MCF 10A (cell line): ENCODE measurements at regions not wholly inside any gene's neighbourhood (a gene's known extent, or its start where the extent isn't known, plus 50 kb on each side); places are given as distances from the start of the nearest gene placed in this dataset.

ENCODE experiments used
- BruUV-seq: library from RNA; stranded (reverse); fragments of 400-500 nt; replicated peaks from 2 replicates; lab custom pipeline; 2021; lab: Mats Ljungman, UMichigan
- CTCF ChIA-PET: fragments of 300-600 bp; sonication (Branson Sonifier 250); formaldehyde crosslinking; extraction: SDS; loops from one replicate; lab custom pipeline; 2021; ENCODE audit warnings: antibody characterized with exemption, inconsistent platforms; lab: Yijun Ruan, JAX
- POLR2A ChIA-PET: fragments of 300-600, 350-650 bp; sonication (Branson Sonifier 250); formaldehyde crosslinking; extraction: SDS; loops from one replicate; lab custom pipeline; 2020; ENCODE audit warnings: antibody characterized with exemption, inconsistent platforms; lab: Yijun Ruan, JAX
- DNase-seq: peaks from one replicate; pipeline ENCODE4 v3.0.0-alpha.2; 2018; ENCODE audit not compliant: unreplicated experiment
- H3K27ac Mint-ChIP-seq: one replicate; pipeline ENCODE4 v1.8.0; 2022; ENCODE audit warnings: mild to moderate bottlenecking, low read depth, mixed read lengths; ENCODE audit not compliant: unreplicated experiment
- H3K27me3 Mint-ChIP-seq: one replicate; pipeline ENCODE4 v1.8.0; 2022; ENCODE audit warnings: mixed read lengths; ENCODE audit not compliant: insufficient read depth, unreplicated experiment
- H3K36me3 Mint-ChIP-seq: one replicate; pipeline ENCODE4 v1.8.0; 2022; ENCODE audit warnings: mild to moderate bottlenecking, moderate library complexity, mixed read lengths; ENCODE audit not compliant: insufficient read depth, unreplicated experiment
- H3K4me1 Mint-ChIP-seq: one replicate; pipeline ENCODE4 v1.8.0; 2022; ENCODE audit warnings: mixed read lengths; ENCODE audit not compliant: insufficient read depth, unreplicated experiment
- H3K4me3 Mint-ChIP-seq: one replicate; pipeline ENCODE4 v1.8.0; 2022; ENCODE audit warnings: mild to moderate bottlenecking, moderate library complexity, mixed read lengths; ENCODE audit not compliant: unreplicated experiment
- H3K9me3 Mint-ChIP-seq: one replicate; pipeline ENCODE4 v1.8.0; 2022; ENCODE audit warnings: mixed read lengths; ENCODE audit not compliant: unreplicated experiment
- intact Hi-C: fragments of 100-400 bp; cut with micrococcal nuclease; formaldehyde crosslinking; loops from 2 replicates; pipeline ENCODE4 v1.14.1; 2022
- TF ChIP-seq, protein P1 (sequence below): fragments of 200-600 bp; IDR thresholded peaks from one replicate; pipeline ENCODE4 v1.8.0; 2022; ENCODE audit warnings: antibody characterized with exemption, mild to moderate bottlenecking; ENCODE audit not compliant: unreplicated experiment

- Mint-ChIP-seq H3K36me3 (no peaks in the 10 kb centered on the region), H3K9me3 (no peaks in the 10 kb centered on the region), H3K27me3 (no peaks in the 10 kb centered on the region), H3K27ac (no peak overlapping the region), H3K4me3 (no peak overlapping the region), H3K4me1 (no peaks in the 10 kb centered on the region)
- TF ChIP-seq, protein P1, sequence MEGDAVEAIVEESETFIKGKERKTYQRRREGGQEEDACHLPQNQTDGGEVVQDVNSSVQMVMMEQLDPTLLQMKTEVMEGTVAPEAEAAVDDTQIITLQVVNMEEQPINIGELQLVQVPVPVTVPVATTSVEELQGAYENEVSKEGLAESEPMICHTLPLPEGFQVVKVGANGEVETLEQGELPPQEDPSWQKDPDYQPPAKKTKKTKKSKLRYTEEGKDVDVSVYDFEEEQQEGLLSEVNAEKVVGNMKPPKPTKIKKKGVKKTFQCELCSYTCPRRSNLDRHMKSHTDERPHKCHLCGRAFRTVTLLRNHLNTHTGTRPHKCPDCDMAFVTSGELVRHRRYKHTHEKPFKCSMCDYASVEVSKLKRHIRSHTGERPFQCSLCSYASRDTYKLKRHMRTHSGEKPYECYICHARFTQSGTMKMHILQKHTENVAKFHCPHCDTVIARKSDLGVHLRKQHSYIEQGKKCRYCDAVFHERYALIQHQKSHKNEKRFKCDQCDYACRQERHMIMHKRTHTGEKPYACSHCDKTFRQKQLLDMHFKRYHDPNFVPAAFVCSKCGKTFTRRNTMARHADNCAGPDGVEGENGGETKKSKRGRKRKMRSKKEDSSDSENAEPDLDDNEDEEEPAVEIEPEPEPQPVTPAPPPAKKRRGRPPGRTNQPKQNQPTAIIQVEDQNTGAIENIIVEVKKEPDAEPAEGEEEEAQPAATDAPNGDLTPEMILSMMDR, result no peak
- intact Hi-C loops, result no loop called here
- POLR2A ChIA-PET, result no interaction called here
- no TSS peak for BruUV-seq
- CTCF ChIA-PET, result no interaction called here
- peak; percentile 3 for DNase-seq
Observed at GRCh38 chr5:27598576-27598975, 560.2 kb upstream of the CDH9 start.

DNA sequence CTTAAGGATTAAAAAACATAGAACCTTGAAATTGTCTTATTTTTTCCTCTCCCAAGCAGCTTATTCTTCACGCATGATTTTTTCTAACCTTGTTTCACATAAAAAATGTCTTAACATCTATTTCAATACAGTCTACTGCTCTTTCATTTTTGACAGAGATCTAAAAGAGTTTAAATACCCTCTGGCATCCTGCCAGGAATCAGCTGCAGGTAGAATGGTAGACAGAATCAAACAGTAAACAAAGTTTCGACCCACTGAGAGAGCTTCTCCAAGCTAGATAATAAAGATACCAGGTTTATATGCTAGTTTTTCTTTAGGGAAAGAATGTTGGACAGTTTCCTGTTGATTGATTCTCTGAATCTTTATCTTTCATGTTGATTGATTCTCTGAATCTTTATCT, 555.8 kb upstream of the CDH9 start:
- intact Hi-C loops, result no loop called here
- Mint-ChIP-seq H3K27me3 (no peaks in the 10 kb centered on the region), H3K27ac (no peak overlapping the region), H3K9me3 (no peaks in the 10 kb centered on the region), H3K4me1 (no peaks in the 10 kb centered on the region), H3K36me3 (no peaks in the 10 kb centered on the region), H3K4me3 (no peak overlapping the region)
- POLR2A ChIA-PET, result no interaction called here
- CTCF ChIA-PET, result no interaction called here
- no TSS peak for BruUV-seq
- TF ChIP-seq, protein P1, result no peak
- no peak for DNase-seq

DNA sequence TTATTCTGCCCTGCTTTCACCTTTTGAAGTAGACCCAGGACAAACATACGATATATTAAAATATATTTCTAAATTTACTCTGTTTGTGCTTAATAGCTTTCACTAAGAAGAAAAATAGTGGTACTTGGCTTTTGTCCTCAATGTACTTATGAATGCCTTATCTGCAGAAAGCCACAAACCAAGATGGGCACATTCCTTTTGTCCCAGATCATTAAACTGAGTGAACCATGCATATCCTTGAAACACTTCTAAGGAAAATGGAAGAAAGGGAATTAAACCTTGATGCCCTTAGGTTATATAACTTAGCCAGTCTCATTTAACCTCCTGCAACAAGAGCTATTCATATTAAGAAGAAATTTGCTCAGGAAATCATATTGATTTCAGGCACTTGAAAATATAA, 553.8 kb upstream of the CDH9 start:
- Mint-ChIP-seq H3K9me3 (no peaks in the 10 kb centered on the region), H3K4me3 (no peak overlapping the region), H3K27ac (no peak overlapping the region), H3K4me1 (no peaks in the 10 kb centered on the region), H3K36me3 (no peaks in the 10 kb centered on the region), H3K27me3 (no peaks in the 10 kb centered on the region)
- no TSS peak for BruUV-seq
- CTCF ChIA-PET, result no interaction called here
- intact Hi-C loops, result no loop called here
- TF ChIP-seq, protein P1, result no peak
- POLR2A ChIA-PET, result no interaction called here
- DNase-seq, result no peak

DNA sequence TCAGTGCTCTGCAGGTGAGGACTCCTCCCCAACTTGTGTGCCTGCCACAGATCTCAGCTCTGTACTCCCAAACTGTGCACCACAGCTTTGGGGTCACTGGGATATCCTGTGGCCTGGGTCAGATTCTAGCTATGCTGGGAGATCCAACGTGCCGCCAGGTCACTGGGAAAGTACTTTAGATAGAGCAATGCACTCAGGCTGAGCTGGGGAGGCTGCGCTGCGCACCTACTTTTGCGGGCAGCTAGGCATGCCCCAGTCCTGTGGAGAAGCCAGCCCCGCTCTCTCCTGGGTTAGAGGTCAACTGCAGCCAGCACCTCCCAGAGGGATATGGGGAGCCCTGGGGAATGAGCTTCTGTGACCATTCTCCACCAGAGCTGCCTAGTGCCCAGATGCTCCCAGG, 552.1 kb upstream of the CDH9 start:
- BruUV-seq, result no TSS peak
- H3K27me3 Mint-ChIP-seq, result no peaks in the 10 kb centered on the region
- no peaks in the 10 kb centered on the region for H3K4me1 Mint-ChIP-seq
- DNase-seq, result no peak
- ChIA-PET POLR2A (no interaction called here), CTCF (interaction anchor here (0.8 kb wide), 1 partner anchor 124 kb away, joined by 3 read pairs; no protein-coding TSS in a partner anchor)
- TF ChIP-seq, protein P1, result no peak
- H3K4me3 Mint-ChIP-seq, result no peak overlapping the region
- no peaks in the 10 kb centered on the region for H3K36me3 Mint-ChIP-seq
- H3K9me3 Mint-ChIP-seq, result no peaks in the 10 kb centered on the region
- H3K27ac Mint-ChIP-seq, result no peak overlapping the region
- intact Hi-C loops, result no loop called here
